K562 (cell line): ENCODE measurements at regions not wholly inside any gene's neighbourhood (a gene's known extent, or its start where the extent isn't known, plus 50 kb on each side); places are given as distances from the start of the nearest gene placed in this dataset.

ENCODE experiments used
- ATAC-seq: fragments of 200-7000 bp; cut with Tn5 transposase; 3 replicates; pipeline ENCODE4 v1.9.1; 2020; ENCODE audit warnings: moderate library complexity
- BruUV-seq: library from RNA; stranded (reverse); fragments of 400-500 nt; replicated peaks from 2 replicates; lab custom pipeline; 2021; lab: Mats Ljungman, UMichigan
- CTCF ChIA-PET: fragments of 300-600 bp; formaldehyde crosslinking; extraction: SDS; loops from one replicate; lab custom pipeline; 2021; ENCODE audit warnings: low intra/inter-chr PET ratio; lab: Yijun Ruan, JAX
- POLR2A ChIA-PET: fragments of 300-600, 350-650 bp; sonication (Branson Sonifier 250); formaldehyde crosslinking; extraction: SDS; loops from one replicate; lab custom pipeline; 2021; ENCODE audit warnings: antibody characterized with exemption, inconsistent platforms; lab: Yijun Ruan, JAX
- DNase-seq, 4 experiments: peaks; one replicate each; pipeline versions ENCODE4 v3.0.0 to v3.0.0-alpha.2; 2011 to 2018; ENCODE audit warnings: low spot score in 3 of 4, mixed read lengths in 3 of 4; ENCODE audit errors: extremely low read depth in 1 of 4
- FAIRE-seq: peaks from 2 replicates; lab custom pipeline; 2011; peaks lifted over from hg19 to GRCh38; lab: Jason Lieb, UNC
- H2AFZ ChIP-seq: 2 replicates; pipeline ENCODE4 v1.6.0; 2011; ENCODE audit warnings: low read depth, low read length, control low read depth, inconsistent platforms
- H3K27ac ChIP-seq: fragments of 200-600 bp; 3 replicates; pipeline ENCODE4 v1.8.0; 2011; ENCODE audit warnings: low read depth, mild to moderate bottlenecking, control low read depth, inconsistent platforms, low read length, moderate library complexity, mixed read lengths; ENCODE audit errors: extremely low read depth
- H3K27me3 ChIP-seq, 2 experiments: fragments of 300-600 bp in 1 of 2; 2 replicates in 1 of 2; 3 replicates in 1 of 2; pipeline versions ENCODE4 v1.6.0 to v1.8.0; 2011; ENCODE audit warnings: inconsistent platforms in 2 of 2, low read length in 2 of 2, mild to moderate bottlenecking in 1 of 2, mixed read lengths in 1 of 2, moderate library complexity in 1 of 2; ENCODE audit not compliant: control insufficient read depth in 2 of 2, insufficient read depth in 2 of 2
- H3K36me3 ChIP-seq: fragments of 300-600 bp; 3 replicates; pipeline ENCODE4 v1.8.0; 2011; ENCODE audit warnings: mild to moderate bottlenecking, low read length, inconsistent platforms; ENCODE audit not compliant: control insufficient read depth, insufficient read depth
- H3K4me1 ChIP-seq, 2 experiments: fragments of 200-600 bp in 1 of 2; replicated peaks in 1 of 2; 2 replicates in 1 of 2; 3 replicates in 1 of 2; pipeline versions ENCODE4 v1.5.1 to v1.8.0; 2011; ENCODE audit warnings: inconsistent platforms in 2 of 2, low read length in 2 of 2, mild to moderate bottlenecking in 1 of 2, mixed read lengths in 1 of 2, moderate library complexity in 1 of 2; ENCODE audit not compliant: control insufficient read depth in 2 of 2, insufficient read depth in 2 of 2
- H3K4me2 ChIP-seq: 2 replicates; pipeline ENCODE4 v1.6.1; 2011; ENCODE audit warnings: low read length, control low read depth, inconsistent platforms, mixed read lengths; ENCODE audit not compliant: insufficient read depth
- H3K4me3 ChIP-seq: fragments of 200-600 bp; sonication (generic), shearing (Covaris generic); 2 replicates; pipeline ENCODE4 v1.5.1; 2016; ENCODE audit warnings: control low read depth, inconsistent platforms
- H3K79me2 ChIP-seq: fragments of 200-600 bp; 3 replicates; pipeline ENCODE4 v1.8.0; 2011; ENCODE audit warnings: low read length, inconsistent platforms; ENCODE audit not compliant: control insufficient read depth, insufficient read depth
- H3K9ac ChIP-seq, 2 experiments: 2 replicates each; pipeline versions ENCODE4 v1.6.0 to v1.6.1; 2011; ENCODE audit warnings: low read depth in 2 of 2, low read length in 2 of 2, control low read depth in 1 of 2, inconsistent platforms in 1 of 2, mild to moderate bottlenecking in 1 of 2, mixed read lengths in 1 of 2; ENCODE audit not compliant: insufficient read depth in 1 of 2
- H3K9me1 ChIP-seq: one replicate; pipeline ENCODE4 v1.6.0; 2011; ENCODE audit warnings: inconsistent platforms, mild to moderate bottlenecking, low read length, moderate library complexity; ENCODE audit not compliant: control insufficient read depth, insufficient read depth
- H3K9me3 ChIP-seq: replicated peaks from 2 replicates; pipeline ENCODE4 v1.5.1; 2011; ENCODE audit warnings: low read depth, low read length, inconsistent platforms; ENCODE audit not compliant: control insufficient read depth, insufficient read depth
- H4K20me1 ChIP-seq: replicated peaks from 2 replicates; pipeline ENCODE4 v1.6.1; 2011; ENCODE audit warnings: low read length, inconsistent platforms, mixed read lengths; ENCODE audit not compliant: control insufficient read depth, insufficient read depth
- ATF4 ChIP-seq: fragments of 450-650 bp; formaldehyde crosslinking; IDR thresholded peaks from 2 replicates; pipeline ENCODE4 v1.4.0; 2022; ENCODE audit warnings: mild to moderate bottlenecking, moderate library complexity
- IFI16 ChIP-seq: fragments of 250-450 bp; sonication (Bioruptor Pico); IDR thresholded peaks from 2 replicates; pipeline ENCODE4 v2.1.2; 2022; ENCODE audit warnings: mild to moderate bottlenecking, inconsistent platforms
- KDM1A ChIP-seq, 2 experiments: fragments of 450-650 bp; IDR thresholded peaks; 2 replicates each; pipeline ENCODE4 v1.6.1; 2016; ENCODE audit warnings: mild to moderate bottlenecking in 2 of 2
- PTBP1 ChIP-seq: fragments of 200-400 bp; formaldehyde crosslinking; IDR thresholded peaks from 2 replicates; pipeline ENCODE4 v1.6.1; 2017; ENCODE audit warnings: low read depth, low read length
- REST ChIP-seq, 2 experiments: fragments of 450-650 bp; formaldehyde crosslinking in 1 of 2; IDR thresholded peaks; 2 replicates each; pipeline versions ENCODE4 v1.4.0 to v1.6.1; 2014 to 2020; ENCODE audit warnings: mild to moderate bottlenecking in 2 of 2, borderline replicate concordance in 1 of 2, low read depth in 1 of 2
- SIX5 ChIP-seq, 2 experiments: IDR thresholded peaks; 2 replicates each; pipeline ENCODE4 v1.6.1; 2011; ENCODE audit warnings: low read length in 2 of 2, borderline replicate concordance in 1 of 2, low read depth in 1 of 2, mild to moderate bottlenecking in 1 of 2, moderate library complexity in 1 of 2; ENCODE audit not compliant: insufficient read depth in 1 of 2
- WGBS: fragments of 100-300 bp; shearing (Covaris generic); methylation state at CpG from one replicate; pipeline ENCODE4 v1.1.6; 2016; ENCODE audit warnings: low coverage, mixed read lengths; ENCODE audit not compliant: insufficient coverage; ENCODE audit errors: missing lambda C conversion rate; 5-methylcytosine and 5-hydroxymethylcytosine counted together
- in situ Hi-C: fragments of 300-500 bp; cut with MboI; formaldehyde crosslinking; loops from 4 replicates; pipeline ENCODE4 v1.15.0; 2018; ENCODE audit warnings: inconsistent platforms, mixed read lengths
- intact Hi-C: fragments of 100-400 bp; cut with micrococcal nuclease; formaldehyde crosslinking; loops from 2 replicates; pipeline ENCODE4 v1.14.2; 2022

- Histone ChIP-seq H3K27ac (no peak overlapping the region), H4K20me1 (no peaks in the 10 kb centered on the region), H2AFZ (no peak overlapping the region), H3K4me3 (no peak overlapping the region), H3K4me1 (no peaks in the 10 kb centered on the region), H3K79me2 (no peaks in the 10 kb centered on the region), H3K4me2 (no peak overlapping the region), H3K27me3 (no peaks in the 10 kb centered on the region), H3K36me3 (no peaks in the 10 kb centered on the region), H3K9me3 (no peaks in the 10 kb centered on the region), H3K9me1 (no peaks in the 10 kb centered on the region), H3K9ac (no peak overlapping the region)
- intact Hi-C loops = no loop called here
- no peak for ATAC-seq
- in situ Hi-C loops = no loop called here
- CTCF ChIA-PET = no interaction called here
- POLR2A ChIA-PET = no interaction called here
- no peak for FAIRE-seq
- DNase-seq = no peak
- TF ChIP-seq SIX5 (IDR thresholded peaks at IDR 0.05; ENCODE audit: borderline replicate concordance in 1 of 2, insufficient read depth in 1 of 2, low read depth in 1 of 2, low read length in 2 of 2) (no peak), ATF4 (no peak)
- 0% methylated on average over 3 of the region's 3 CpGs for WGBS
- BruUV-seq = no TSS peak
Observed at GRCh38 chr6:132062626-132063025, 111.5 kb upstream of the CCN2 start.

- Histone ChIP-seq H3K27me3 (no peaks in the 10 kb centered on the region), H3K4me1 (no peaks in the 10 kb centered on the region), H2AFZ (no peak overlapping the region), H3K79me2 (no peaks in the 10 kb centered on the region), H3K9me1 (no peaks in the 10 kb centered on the region), H4K20me1 (no peaks in the 10 kb centered on the region), H3K9ac (no peak overlapping the region), H3K27ac (no peak overlapping the region), H3K36me3 (no peaks in the 10 kb centered on the region), H3K4me3 (no peak overlapping the region), H3K9me3 (no peaks in the 10 kb centered on the region), H3K4me2 (no peak overlapping the region)
- no TSS peak for BruUV-seq
- TF ChIP-seq IFI16 (CRISPR knock-in tag) (no peak), PTBP1 (no peak), REST (IDR thresholded peaks at IDR 0.05; ENCODE audit: borderline replicate concordance) (no peak), REST (CRISPR knock-in tag; IDR thresholded peaks at IDR 0.05; ENCODE audit: low read depth) (no peak), KDM1A (IDR thresholded peaks at IDR 0.05) (no peak)
- POLR2A ChIA-PET = no interaction called here
- in situ Hi-C loops = no loop called here
- no peak for FAIRE-seq
- WGBS = 0% methylated on average over 1 of the region's 1 CpG
- ATAC-seq = no peak
- DNase-seq = no peak
- CTCF ChIA-PET = no interaction called here
- intact Hi-C loops = no loop called here
Observed at GRCh38 chr6:132061381-132061780, 110.2 kb upstream of the CCN2 start.
